ENCODE measurements at regions not wholly inside any gene's neighbourhood (a gene's known extent, or its start where the extent isn't known, plus 50 kb on each side); places are given as distances from the start of the nearest gene placed in this dataset.

DNA sequence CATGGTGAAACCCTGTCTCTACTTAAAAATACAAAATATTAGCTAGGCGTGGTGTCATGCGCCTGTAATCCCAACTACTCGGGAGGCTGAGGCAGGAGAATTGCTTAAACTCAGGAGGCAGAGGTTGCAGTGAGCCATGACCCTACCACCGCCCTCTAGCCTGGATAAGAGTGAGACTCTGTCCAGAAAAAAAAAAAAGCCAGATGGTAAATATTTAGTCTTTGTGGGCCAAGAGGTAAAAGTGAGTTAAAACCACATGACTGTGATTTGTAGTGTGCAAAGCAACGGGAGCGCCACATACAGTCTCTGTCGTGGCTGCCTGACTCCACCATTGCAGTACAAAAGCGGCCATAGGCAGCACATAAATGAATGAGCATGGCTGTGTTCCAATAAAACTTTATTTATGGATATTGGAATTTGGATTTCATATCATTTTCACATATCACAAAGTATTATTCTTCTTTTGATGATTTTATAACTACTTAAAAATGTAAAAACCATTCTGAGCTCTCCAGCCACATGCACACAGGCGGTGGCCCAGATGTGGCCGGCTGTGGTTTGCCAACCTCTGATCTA, 51.8 kb upstream of the CASZ1 start:
- no peak for DNase-seq

GRCh38 chr1:10850026-10850425, 53.6 kb upstream of the CASZ1 start:
- DNase-seq, result no peak

DNA sequence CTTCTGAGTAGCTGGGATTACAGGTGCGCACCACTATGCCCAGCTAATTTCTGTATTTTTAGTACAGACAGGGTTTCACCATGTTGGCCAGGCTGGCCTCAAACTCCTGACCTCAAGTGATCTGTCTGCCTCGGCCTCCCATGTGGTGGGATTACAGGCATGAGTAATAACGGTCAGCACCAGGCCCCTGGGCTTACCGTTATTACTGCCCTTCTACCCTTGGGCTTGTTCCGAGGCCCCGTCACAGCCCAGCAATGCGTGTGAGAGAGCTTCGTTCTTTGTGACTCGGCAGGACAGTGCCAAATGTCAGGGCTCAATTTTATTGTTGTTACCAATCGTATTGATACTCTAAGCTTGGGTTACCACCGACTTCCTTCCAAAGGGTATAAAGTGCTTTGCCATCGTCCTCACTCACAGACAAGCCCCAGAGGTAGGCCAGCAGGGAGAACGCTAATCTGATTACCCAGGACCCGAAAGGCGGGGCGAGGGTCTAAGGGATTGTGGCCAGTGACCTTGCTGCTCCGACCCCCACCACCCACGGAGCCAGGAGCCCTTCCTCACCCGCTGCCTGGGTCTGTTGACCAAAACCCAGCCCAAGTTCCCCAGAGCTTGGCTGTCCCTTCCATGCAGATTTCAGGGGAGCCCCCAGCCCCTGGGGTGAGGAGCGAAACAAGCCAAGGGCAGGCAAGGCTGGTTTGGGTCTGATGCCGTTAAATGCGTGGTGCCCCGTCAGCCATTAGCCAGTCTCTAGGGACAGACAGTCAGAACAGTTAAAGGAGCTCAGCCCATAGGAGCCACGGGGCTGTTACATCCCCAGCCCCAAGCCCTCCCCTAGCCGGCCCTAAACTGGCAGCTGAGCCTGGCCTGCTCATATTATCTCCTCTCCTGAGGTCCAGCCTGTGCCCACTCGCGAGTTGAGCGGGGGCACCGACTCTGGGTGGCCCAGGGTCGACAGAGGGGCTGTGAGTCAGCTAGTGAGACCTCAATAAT, 54.9 kb upstream of the CASZ1 start:
- DNase-seq, result no peak

DNA sequence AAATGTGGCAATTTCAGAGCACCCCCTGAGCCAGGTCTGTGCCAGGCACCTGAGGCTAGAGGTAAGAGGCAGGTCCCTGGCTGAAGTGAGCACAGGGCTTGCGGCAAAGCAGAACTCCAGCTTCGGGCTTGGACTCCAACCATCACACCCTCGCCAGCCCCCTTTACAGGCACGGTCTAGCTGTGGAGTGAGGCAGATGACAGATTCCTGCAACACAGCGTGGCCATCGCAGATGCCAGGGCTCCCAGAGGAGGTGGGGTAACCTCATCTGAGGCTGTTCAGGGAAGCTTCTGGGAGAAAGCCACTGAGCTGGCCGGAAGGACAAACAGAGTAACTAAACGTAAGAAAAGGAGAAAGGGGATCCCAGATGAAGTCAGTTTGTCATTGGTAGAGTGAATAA, 55.6 kb upstream of the CASZ1 start:
- DNase-seq, result no peak

DNA sequence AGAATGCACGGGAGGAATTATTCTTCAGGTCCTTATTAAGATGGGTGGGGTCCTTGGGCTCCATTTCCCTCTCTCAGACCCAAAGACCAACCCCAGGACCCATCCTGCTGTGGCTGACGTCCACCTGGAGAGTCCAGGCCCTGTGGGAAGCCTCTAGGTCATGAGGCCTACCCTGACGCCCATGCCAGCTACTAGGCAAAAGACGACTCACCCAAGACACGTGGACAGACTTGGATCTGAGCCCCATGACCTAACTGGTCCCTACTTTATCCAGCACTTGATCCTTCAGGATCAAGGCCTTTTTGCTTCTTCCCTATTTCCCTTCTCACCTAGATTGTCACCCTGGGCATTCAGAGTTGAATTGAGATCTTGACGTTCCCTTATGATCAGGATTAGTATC, 56.0 kb upstream of the CASZ1 start:
- no peak for DNase-seq

DNA sequence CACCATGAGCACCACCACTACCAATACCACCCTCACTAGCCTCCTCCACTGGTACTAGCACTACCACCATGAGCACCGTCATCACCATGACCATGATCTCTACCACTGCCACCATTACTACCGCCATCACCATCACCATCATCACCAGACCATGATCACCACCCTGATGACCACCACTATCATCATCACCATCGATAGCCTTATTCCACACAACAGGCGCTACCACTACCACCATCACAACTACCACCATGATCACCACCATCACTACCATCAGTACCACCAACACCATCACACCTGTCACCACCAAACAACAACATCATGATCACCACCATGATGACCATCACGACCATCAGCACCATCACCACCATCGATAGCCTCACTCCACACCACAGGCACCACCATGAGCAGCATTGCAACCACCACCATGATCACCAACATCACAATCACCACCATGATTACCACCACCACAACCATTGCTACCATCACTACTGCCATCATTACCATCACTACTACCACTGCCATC, 56.6 kb upstream of the CASZ1 start:
- no peak for DNase-seq

- no peak for DNase-seq
Measured at GRCh38 chr1:10853701-10854100, 57.3 kb upstream of the CASZ1 start.

- no peak for DNase-seq
Measured at GRCh38 chr1:10854856-10855459, 58.5 kb upstream of the CASZ1 start.

- DNase-seq, result no peak
Measured at GRCh38 chr1:10856176-10856683, 59.8 kb upstream of the CASZ1 start.

DNA sequence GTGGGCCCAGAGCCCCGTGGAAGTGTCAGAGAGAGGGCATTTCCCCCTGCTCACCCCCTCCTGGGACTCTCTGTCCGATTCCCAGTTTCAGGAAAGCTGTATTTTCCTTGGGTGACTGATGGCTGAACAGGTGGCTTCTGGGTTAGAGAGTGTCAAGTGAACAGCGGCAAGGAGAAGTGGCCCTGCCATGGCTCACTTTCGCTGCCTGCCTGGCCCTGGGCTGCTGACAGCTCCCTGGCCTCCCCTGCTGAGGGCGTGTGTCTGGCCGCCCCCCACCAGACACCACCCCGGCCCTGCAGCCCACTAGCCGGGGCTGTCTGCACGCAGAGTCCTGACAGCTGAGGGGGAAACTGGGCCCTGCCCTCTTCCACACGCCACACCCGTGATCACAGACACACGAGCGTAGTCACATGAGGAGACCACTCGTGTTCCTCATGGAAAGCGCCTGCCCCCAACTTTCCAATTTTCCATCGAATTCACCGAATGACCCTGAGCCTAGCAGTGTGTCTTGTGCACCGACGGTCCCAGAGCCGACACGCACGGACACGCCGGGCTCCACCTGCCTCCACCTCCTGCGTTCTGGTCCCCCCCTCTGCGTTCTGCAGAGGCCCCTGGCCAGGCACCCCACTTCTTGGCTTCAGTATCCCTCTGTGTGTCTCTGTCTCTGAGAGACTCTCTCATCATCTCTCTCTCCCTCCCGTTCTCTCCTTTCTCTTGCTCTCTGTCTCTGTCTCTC, 60.6 kb upstream of the CASZ1 start:
- no peak for DNase-seq

- DNase-seq, result no peak
Measured at GRCh38 chr1:10857687-10858086, 61.2 kb upstream of the CASZ1 start.

- DNase-seq, result no peak
Measured at GRCh38 chr1:10860218-10860617, 63.8 kb upstream of the CASZ1 start.

DNA sequence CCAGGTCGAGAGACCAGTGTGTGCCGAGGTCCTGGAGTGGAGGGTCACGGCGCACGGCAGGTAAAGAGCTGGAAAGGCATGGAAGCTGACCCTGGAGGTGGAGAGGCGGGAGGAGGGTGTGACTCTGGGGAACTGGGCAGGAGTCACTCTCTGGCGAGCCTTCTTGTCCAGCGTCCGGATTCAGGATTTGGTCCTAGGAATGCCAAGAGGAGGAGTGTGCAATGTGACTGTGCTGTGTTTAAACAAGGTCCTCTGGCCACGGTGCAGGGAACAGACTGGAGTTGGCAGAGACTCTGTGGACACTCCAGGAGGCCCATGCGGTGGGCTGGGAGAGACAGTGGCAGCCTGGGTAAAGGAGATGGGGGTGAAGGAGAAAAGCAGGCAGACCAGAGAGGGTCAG, 64.2 kb upstream of the CASZ1 start:
- DNase-seq, result no peak

DNA sequence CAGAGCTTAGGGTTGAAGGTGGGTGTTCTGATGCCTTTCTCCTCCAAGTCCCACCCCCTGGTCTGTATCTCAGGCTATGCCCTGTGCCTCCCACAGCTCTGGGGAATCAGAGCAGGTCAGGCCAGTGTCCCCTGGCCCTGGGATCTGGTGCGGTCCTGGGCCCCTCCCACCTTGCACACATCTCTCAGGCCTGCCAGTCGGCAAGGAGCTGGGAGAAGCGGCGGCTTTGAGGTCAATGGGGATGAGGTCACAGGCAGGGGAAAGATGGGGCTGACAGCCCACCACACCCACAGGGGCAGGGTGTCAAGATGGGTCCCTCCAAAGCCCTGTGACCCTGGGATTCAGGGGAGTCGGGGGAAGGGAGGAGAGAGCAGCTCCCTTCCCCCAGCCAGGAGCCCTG, 65.4 kb upstream of the CASZ1 start:
- no peak for DNase-seq

DNA sequence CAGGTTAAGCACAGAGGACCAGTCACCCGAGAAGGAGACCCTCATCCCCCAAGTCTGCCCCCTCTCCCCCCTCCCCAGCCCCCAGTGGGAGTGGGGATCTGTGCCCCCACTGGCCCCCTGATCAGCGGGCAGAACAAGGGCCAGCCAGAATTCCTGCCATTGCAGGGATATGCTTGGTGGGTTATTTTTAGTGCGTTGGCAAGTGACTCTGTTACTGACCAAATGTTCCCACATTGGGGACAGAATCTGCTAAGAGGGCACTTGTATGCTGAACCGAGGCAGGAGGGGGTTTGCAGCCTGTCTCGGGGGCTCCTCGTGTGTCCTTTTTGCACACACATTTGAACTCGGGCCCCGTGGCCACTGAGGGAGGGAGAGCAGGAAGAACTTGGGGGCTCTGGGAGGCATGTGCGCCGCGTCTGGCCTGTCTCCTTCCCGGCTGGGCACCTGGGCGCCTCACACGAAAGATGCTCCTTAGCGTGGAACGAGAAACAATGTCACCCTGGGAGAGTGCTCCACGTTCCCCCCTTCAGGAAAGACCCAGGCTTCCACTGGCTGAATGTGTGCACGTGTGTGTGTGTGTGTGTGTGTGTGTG, 66.4 kb upstream of the CASZ1 start:
- no peak for DNase-seq

- no peak for DNase-seq
Measured at GRCh38 chr1:10863886-10864285, 67.4 kb upstream of the CASZ1 start.

- DNase-seq, result no peak
Measured at GRCh38 chr1:10864776-10865175, 68.3 kb upstream of the CASZ1 start.

- no peak for DNase-seq
Measured at GRCh38 chr1:10865518-10866320, 69.3 kb upstream of the CASZ1 start.

GRCh38 chr1:10866321-10867093, 70.1 kb upstream of the CASZ1 start:
- peak; percentile 71 for DNase-seq

DNA sequence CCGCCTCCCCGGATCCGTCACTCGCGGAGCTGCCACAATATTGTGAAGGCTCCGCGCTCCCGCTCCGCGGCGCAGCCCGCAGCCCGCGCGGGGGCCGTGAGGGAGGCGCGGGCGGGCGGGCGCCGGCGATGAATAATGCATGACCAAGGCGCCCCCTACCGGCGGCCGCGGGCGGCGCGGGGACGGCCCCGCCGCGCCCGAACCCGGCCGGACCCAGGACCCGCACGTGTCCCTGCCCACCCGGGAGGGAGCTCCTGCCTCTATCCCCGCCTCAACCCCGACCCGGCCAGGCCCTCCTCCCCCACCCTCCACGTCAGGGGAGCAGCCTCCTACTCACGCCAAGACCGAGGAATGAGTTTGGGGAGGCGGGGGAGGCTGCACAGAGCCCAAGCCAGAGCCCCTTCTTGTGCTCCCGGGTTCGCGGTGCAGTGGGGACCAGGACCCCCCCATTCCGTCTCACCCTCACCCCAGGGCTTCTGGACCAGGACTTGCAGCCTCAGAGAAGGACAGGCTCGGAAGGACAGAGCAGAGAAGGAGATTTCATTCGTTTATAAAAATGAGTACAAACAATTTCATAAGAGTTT, 70.8 kb upstream of the CASZ1 start:
- DNase-seq, result peak; percentile 87

Measured in activated effector memory CD4-positive, alpha-beta T cell treated with anti-CD3 and anti-CD28 coated beads, Interleukin-2, amount 50 U/mL, for 16 hours (primary cell).